HuH-7 (cell line): ENCODE measurements at regions not wholly inside any gene's neighbourhood (a gene's known extent, or its start where the extent isn't known, plus 50 kb on each side); places are given as distances from the start of the nearest gene placed in this dataset.
"Not testable (repeated sequence)": the region's sequence is repeated elsewhere in the genome, so short reads cannot be mapped to it uniquely, and the experiment has no call there.

Experiments used
- DNase-seq: peaks from one replicate; pipeline ENCODE4 v3.0.0; 2011; ENCODE audit warnings: low spot score

DNA sequence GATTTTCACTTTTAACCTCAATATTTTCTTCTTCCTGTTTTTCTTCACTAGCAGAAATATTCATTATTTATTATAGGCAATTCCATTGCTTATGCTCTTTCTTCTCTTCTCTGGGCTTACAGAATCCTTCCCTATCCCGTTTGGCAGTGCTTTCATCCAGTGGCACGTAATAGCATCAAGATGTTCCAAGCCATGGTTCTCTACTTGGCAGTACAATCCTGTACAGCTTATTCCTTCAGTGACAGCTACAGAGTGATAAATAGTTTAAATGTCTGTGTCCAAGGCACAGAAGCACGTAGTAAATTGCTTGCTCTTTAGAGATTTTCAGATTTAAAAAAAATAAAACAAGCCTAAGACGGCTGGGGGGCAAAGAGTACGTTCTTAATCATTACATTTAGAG is 1964.3 kb downstream of the SUCLG1 start:
- DNase-seq = no peak

DNA sequence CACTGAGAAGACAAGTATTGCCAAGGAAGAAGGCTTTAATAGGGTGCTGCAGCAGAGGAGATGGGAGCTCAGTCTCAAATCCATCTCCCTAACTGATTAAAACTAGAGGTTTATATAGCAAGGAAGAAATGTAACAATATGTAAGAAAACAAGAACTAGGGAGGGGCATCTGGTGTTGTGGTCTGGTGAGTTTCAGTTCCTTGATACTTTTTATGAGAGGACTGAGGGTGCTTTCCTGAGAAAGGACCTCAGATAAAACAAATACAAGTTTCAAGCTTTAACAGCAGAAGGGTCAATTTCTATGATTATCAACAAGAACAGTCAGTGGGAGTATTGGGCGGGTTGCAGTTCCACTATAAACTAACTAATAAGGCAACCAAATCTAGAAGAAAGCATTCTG is 1967.5 kb downstream of the SUCLG1 start:
- DNase-seq = no peak

DNA sequence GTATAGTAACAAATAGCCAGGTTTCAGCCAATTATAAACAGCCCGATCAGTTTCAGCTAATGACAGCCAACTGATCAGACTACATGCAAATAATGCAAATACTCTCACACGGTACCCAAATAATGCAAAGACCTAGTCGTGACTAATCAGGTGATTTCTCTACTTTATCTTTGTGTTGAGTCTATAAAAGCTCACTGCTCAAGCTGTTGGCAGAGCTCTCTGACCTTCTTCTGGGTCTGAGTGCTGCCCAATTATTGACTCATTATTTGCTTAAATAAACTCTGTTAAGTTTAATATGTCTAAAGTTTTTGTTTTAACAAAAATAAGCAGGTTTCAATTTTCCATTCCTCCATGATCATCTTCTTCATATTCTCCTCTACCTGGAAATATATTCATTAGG is 1971.7 kb downstream of the SUCLG1 start:
- no peak for DNase-seq

DNA sequence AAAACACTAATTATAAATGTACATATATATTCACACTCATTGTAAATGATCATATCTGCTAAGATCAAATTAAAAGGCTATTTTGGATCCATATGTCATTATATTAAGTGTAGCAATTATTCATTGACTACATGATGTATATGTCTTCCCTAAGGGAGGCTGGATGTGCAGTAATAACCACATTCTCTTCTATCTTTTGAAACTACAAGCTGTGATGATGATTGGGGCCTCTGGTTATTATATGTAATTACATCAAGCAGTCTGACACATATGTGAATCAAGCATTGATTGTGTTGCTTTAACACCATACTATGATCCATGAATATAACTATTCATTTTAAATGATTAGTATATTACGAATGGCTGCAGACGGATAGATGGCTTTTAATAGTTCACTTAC is 1973.4 kb downstream of the SUCLG1 start:
- DNase-seq = no peak

DNA sequence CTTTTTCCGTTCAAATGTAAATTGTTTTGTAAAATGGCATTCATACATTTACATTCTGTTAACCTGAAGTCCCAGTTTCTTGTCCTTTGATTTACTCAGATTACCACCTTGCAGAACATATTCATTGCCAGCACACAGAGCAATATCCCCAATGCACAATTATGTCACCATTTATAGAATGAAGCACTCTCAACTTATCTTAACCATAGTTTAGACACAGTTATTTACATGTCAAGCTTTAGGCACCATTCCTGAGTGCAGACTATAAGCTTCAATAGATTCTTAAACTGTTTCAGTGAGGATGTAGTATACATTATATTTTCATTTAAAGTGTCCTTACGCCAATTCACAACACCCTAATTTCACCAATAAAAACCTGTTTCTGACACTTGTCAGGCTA is 1977.9 kb downstream of the SUCLG1 start:
- DNase-seq = no peak

DNA sequence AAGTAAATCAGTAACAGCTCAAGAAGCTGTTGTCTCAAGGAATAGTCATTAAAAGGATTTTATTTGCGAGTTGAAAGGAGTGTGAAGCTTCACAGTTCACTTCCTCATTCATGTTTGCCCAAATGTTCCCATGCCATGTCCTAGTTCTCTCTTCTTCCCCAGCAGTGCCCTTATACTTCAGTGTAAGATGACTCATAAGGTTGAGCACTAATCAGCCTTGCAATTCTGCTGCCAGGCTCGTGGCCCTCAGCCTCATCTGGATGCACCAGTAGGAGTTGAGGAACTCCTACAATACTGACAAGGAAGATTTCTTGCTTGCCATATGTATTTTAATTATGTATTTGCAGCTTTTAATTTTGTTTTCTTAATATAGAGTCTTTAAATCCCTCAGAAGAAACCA is 1980.4 kb downstream of the SUCLG1 start:
- no peak for DNase-seq

DNA sequence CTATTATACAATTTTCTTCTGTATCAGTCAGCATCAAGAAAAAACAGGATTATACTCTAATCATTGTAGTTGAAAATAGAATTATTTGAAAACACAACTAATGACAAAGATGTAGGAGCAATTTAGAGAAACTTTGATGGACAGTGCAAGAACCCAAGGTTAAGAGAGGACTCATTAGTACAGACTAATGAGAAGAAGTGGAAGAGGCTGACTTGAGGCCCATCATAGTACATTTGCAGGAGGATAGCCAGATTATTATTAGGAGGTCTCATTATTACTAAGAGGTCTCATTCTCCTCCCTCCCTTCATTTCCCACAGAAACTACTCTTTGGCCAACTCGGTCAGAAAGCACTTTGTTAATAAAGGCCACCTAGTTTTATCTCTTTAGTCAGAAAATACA is 1983.0 kb downstream of the SUCLG1 start:
- DNase-seq = no peak

DNA sequence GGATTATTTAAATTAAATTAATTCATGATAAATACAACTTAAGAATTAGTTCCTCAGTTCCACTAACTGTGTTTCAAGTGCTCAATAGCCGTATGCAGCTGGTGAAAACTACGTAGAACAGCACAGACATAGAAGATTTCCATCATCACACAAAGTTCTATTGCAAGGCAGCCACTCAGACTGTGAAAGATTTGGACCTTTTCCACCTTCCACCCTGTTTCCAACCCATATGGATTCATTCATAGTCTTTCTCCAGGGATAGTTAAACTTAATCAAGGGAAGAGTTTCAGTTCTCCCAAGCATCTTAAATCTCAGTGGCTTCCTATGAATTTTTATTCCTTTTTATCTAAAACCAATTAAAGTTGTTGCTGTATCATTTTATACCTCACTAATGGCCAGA is 2030.8 kb downstream of the SUCLG1 start:
- DNase-seq = no peak

DNA sequence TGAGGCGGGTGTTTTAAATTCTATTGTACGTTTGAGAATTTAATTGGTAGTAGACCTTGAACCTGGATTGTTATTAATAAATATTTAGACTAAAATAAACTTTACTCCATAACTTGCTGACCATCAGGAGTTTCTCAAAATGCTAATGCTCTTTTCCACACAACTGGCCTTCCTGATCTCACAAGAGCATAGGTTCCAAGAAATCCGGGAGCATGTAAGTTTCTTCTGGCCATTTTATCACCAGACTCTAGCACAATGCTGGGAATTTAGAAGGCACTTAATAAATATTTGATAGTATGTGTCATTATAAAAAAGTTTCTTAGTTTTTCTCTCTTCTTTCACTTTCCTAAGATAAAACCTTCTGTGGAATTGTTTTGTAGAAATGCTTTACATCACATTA is 2047.1 kb downstream of the SUCLG1 start:
- no peak for DNase-seq

DNA sequence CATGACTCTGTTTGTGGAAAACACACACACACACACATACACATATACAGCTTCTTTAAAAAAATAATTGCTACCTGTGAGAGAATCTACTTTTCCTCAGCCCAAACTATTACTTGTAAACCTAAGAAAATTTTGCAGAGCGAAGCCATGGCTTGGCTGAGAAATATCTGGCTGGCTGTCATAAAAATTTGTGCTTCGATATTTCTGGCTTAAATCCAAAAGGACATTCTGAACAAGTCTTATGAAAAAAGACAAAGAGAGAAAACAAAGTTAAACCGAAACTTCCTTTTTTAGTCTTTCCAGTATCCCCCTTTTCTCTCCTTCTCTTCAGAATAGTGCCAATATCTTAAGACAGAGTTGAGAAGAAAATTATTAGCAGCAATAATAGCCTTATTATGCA is 2048.0 kb downstream of the SUCLG1 start:
- DNase-seq = no peak

DNA sequence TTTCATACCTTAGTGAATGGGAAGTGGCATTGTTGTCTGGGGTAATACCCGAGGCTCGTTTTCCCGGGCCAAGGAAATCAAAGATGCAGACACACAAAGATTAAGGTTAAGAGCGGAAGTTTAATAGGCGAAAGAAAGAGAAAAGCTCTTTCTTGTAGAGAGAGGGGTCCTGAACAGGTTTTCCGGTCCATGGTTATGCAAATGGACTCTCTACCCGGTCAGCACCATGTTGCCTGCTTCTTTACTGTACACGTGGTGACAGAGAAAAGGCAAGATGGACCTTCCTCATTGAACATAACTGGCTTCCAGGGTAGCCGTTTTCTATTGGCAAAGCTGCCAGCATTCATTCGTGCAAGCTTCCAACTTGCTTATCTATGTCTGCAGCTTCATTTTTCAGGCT is 2063.5 kb downstream of the SUCLG1 start:
- DNase-seq = no peak

DNA sequence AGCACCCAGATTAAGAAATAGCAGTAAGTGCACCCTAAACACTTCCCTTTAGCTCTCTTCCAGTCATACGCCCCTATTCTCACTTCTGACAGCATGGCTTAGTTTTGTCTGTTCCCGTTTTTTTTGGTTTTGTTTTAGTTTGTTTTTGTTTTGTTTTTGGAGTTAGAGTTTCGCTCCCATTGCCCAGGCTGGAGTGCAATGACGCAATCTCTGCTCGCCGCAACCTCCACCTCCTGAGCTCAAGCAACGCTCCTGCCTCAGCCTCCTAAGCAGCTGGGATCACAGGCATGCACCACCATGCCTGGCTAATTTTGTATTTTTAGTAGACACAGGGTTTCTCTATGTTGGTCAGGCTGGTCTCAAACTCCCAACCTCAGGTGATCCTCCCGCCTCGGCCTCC is 2067.7 kb downstream of the SUCLG1 start:
- no peak for DNase-seq

DNA sequence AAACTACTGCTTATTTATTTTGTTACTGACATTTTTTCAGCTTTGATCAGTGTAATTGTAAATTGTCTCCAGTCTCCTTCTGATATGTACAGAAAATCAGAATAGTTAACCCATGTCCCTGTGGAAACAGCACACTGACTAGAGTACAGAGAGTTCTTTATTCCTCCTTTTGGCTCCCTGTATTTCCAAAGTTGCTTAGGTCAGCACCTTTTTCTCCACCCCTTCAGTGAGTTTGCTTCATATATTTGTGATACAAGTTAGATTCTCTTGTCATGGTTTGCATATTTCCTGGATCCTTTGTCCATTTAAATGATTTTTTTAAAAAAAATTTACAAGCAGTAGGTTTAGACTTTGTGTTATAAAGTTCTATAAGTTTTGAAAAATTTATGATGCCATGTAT is 2051.1 kb upstream of the LRRTM1 start:
- DNase-seq = no peak

DNA sequence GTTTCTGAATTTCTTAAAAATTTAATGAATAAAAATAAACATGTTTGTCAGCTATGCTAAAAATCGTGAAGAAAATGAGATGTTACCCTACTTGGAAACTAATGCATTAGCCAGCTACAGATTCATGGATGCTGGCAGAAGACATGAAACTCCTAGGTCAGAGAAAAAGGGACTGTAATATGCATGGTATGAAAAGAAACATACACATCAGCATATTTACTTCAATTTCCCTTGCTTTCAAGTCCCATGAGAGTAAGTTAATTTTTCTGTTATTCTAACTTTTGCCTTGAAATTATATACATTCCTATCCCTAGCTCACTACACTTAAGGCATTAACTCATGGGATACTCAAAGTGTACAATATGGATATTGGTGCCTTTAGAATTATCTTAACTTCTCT is 2041.4 kb upstream of the LRRTM1 start:
- no peak for DNase-seq

DNA sequence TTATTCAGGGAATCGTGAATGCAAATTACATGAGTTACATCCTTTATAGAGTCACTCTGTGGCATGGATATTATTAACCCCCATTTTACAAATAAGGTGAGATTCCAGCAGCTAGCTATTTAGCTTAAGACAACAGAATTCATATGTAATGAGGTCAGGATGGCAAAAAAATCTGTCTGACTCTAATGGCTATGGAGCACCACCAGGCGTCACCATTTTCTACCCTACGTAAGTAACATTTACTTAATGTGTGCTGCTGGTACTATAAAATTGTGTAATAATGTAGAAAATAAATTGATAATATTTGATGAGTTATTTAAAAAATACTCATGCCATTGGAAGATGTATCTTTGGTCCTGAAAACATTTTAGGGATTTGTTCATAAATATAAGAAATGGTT is 2040.1 kb upstream of the LRRTM1 start:
- DNase-seq = peak; percentile 7

DNA sequence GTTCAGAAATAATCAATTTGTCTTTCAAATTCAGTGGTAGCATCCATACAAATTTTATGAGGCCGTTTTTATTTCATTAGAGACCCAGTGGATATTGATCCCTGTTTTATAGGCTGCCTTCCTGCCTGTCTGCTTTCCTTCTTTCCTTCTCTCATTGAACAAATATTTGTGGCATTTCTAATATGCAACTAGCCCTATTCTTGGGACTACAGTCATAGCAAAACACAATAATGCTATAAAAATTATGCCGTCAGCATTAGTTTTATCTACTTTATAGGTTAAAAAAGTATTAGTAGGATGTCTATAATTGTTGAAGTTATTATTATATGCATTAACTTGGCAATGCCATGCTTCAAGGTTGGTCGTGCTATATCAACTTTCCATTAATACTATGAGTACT is 2037.8 kb upstream of the LRRTM1 start:
- no peak for DNase-seq

DNA sequence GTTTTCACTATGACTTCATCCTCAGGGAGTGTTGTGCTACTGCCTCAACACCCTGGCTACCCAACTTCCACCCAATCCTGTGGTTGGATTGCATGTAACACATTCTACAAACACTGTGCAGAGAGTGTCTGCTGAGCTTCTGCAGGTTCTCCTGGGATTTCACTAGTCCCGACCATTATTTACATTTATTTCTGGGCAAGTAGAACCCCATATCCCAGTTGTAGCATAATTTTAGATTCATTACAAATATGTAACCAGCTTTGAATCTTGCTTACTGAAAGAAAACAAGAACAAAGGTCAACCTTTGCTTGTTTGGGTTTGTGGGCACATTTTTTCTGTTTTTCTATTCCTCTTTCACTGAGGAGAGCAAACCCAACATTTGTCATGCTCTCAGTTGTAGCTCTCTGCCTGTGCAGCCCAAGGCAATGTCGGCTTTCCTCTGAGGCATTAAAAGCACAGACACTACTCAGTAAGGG is 2036.1 kb upstream of the LRRTM1 start:
- peak; percentile 10 for DNase-seq

DNA sequence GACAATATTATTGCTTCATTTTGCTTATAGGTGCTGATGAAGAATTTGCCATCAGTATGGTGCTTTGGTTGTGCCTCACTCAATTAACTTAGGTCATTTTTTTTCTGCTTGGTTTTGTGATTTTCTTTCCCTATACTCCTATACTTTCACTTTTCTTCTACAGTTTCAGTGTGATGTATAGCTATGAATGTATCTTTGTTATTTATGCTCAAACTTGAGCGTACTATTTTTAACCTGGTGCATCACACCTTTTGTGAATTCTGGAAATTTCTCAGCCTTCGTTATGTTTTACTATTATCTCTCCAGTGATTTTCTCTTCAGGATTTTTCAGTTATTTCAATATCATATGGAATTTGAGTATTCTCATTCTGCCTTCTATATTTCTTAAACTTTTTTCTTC is 2035.3 kb upstream of the LRRTM1 start:
- no peak for DNase-seq

DNA sequence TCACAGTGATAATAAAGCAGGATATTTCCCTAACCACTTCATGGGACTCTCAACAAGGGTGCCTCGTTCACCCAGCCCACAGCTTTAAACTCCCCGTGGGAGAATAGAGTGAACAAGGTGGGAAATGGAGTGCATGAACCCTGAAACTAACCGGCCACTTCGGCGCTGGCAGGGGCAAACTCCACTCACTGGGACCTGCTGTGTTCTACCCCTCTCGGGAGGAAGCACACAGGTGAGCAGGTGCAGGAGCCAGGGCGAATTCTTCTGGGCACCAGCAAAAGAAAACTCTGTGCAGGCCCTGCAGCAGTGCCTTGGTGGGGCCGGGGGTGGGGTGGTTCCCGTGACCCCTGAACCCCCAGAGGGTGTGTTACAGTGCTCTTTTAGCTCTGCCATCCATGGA is 2029.1 kb upstream of the LRRTM1 start:
- DNase-seq = no peak

DNA sequence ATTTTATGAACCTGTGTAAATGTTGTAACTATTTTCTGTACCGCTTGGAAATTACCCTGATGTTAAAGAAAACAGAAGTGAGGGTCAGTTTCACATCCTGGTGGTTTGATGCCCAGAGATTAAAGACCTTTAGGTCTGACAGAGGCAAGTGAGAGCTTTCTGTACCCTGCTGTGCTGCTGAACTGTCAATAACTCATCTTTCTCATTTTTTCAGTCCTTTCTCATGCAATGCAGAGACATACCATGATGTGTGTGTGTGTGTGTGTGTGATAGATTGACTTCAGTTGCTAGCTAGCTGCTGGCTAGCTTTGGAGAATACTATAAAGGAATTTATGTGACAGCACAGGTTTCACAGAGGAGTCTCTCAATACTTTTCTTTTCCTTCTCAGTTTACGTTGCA is 2025.6 kb upstream of the LRRTM1 start:
- no peak for DNase-seq

DNA sequence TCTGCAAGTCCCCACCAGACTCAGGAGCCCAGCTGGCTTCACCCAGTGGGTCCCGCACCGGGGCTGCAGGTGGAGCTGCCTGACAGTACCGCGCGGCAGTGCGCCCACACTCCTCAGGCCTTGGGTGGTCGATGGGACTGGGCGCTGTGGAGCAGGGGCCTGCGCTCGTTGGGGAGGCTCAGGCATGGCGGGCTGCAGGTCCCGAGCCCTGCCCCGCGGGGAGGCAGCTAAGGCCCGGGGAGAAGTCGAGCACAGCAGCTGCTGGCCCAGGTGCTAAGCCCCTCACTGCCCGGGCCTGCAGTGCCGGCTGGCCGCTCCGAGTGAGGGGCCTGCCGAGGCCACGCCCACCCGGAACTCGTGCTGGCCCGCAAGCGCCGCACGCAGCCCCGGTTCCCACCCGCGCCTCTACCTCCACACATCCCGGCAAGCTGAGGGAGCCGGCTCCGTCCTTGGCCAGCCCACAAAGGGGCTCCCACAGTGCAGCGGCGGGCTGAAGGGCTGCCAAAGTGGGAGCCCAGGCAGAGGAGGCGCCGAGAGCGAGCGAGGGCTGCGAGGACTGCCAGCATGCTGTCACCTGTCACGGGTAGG is 2021.7 kb upstream of the LRRTM1 start:
- not testable (repeated sequence) for DNase-seq

DNA sequence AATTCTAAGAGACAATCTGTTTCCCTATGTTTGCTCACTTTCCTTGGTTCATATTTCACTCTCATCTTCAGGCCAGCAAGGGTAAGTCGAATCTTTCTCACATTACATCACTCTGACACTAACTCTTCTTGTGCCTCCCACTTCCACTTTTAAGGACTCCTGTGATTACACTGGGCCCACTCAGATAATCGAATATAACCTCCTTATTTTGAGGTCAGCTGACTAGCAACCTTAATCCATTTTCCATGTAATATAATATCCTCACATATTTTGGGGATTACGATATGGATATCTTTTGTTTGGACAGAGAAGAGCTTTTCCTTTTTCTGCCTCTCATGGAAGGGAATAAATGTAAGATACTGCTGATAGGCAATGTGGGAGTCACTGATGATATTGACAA is 2015.7 kb upstream of the LRRTM1 start:
- no peak for DNase-seq

DNA sequence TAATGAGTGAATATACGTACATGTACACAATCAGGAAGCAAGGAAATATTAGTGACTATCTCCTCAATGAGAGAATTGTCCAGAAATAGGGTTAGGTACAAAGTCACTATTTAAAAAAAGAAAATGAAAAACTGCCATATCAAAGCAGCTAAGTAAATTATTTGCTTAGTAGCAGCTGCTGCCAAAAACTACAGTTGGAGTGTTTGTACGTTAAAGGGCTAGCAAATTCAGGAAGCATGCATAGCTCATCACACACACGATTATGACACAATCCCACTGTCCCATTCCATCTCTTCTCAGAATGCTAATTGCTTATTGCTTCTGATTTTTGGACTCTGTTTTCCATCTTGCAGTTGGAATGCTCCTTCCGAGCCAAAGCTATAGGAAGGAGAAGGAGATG is 2012.5 kb upstream of the LRRTM1 start:
- DNase-seq = no peak

DNA sequence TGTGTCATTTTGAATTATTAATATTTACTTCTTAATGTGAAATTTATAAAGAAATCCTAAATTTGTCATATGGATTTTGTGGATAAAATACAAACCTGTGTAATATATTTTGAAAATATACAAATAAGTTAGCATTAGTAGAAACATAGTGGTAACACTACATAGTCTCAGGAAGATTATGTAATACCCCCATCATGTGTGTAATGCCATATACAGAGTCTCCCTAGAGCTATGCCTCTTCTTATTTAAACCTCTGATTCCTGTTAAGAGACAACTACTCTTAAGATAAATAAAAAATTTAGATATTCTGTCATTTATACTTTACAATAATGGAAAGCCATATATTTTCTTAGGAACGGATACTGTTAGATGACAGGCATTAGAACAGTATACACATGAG is 2012.0 kb upstream of the LRRTM1 start:
- DNase-seq = no peak
